ENCODE measurements at regions not wholly inside any gene's neighbourhood (a gene's known extent, or its start where the extent isn't known, plus 50 kb on each side); places are given as distances from the start of the nearest gene placed in this dataset.
"Not testable (repeated sequence)": the region's sequence is repeated elsewhere in the genome, so short reads cannot be mapped to it uniquely, and the experiment has no call there.

DNA sequence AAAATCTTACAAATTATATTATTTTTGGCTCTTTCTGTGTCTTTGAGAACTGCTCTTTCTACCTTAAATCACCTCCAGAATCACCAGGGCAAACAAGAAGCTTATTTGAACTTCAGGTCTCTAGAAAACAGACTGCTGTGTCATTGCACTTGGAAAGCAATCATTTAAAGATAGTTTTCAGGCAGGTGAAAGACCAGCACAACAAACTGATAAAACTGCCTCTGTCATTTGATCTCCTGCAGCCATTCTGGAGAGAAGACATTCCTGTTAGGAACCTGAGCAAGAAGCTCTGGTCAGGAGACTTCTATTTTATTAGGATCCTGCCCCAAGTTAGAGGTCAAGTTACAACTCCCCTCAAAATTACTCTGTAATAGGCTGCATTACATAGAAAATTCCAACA lies 50.7 kb upstream of the AP4E1 start:
- intact Hi-C loops (cut with DNase I), result no loop called here
- TF ChIP-seq, protein P1, sequence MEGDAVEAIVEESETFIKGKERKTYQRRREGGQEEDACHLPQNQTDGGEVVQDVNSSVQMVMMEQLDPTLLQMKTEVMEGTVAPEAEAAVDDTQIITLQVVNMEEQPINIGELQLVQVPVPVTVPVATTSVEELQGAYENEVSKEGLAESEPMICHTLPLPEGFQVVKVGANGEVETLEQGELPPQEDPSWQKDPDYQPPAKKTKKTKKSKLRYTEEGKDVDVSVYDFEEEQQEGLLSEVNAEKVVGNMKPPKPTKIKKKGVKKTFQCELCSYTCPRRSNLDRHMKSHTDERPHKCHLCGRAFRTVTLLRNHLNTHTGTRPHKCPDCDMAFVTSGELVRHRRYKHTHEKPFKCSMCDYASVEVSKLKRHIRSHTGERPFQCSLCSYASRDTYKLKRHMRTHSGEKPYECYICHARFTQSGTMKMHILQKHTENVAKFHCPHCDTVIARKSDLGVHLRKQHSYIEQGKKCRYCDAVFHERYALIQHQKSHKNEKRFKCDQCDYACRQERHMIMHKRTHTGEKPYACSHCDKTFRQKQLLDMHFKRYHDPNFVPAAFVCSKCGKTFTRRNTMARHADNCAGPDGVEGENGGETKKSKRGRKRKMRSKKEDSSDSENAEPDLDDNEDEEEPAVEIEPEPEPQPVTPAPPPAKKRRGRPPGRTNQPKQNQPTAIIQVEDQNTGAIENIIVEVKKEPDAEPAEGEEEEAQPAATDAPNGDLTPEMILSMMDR (IDR thresholded peaks at IDR 0.05), result no peak
- no peak for TF ChIP-seq POLR2AphosphoS5 (IDR thresholded peaks at IDR 0.05; ENCODE audit: insufficient read depth in 1 of 2, low read depth in 1 of 2)
- no peak for TF ChIP-seq POLR2A (IDR thresholded peaks at IDR 0.05)
- no peaks in the 10 kb centered on the region for H3K27me3 ChIP-seq
- H3K4me1 ChIP-seq, result peaks cover 14% of the 10 kb centered on the region
- no peak overlapping the region for H3K27ac ChIP-seq
- H3K36me3 ChIP-seq, result no peaks in the 10 kb centered on the region
- DNase-seq (ENCODE audit: extremely low spot score in 2 of 2), result no peak
- H3K4me3 ChIP-seq, result no peak overlapping the region
- H3K9me3 ChIP-seq, result no peaks in the 10 kb centered on the region

GRCh38 chr15:50854601-50855490 lies 53.6 kb upstream of the AP4E1 start:
- Histone ChIP-seq H3K4me1 (peaks cover 14% of the 10 kb centered on the region), H3K27me3 (no peaks in the 10 kb centered on the region), H3K27ac (no peak overlapping the region), H3K4me3 (no peak overlapping the region), H3K36me3 (no peaks in the 10 kb centered on the region), H3K9me3 (no peaks in the 10 kb centered on the region)
- TF ChIP-seq, protein P1 (IDR thresholded peaks at IDR 0.05), result no peak
- TF ChIP-seq POLR2AphosphoS5 (IDR thresholded peaks at IDR 0.05; ENCODE audit: insufficient read depth in 1 of 2, low read depth in 1 of 2), result peak in 1 of 2 donors; percentile 59
- TF ChIP-seq POLR2A (IDR thresholded peaks at IDR 0.05), result no peak
- DNase-seq (ENCODE audit: extremely low spot score in 2 of 2), result no peak
- intact Hi-C loops (cut with DNase I), result no loop called here

DNA sequence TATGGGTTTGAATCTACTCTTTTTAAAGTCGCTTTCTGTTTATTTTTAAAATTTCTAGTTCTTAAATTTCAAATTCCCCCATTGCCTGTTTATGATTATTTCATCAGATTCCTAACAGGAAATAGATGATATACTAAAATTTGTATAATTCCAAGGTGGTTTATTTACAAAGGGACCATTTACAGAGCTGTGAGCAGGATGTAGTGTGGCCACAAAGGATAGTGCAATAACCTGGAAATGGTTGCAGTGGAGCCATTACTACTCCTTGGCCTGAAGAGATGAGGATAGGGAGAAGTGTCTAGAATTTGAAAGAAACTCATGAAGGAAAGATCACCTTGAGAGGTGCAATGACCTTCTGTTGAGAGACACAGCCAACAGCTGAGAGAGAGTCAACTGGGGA lies 58.5 kb upstream of the AP4E1 start:
- Histone ChIP-seq H3K4me3 (no peak overlapping the region), H3K4me1 (no peaks in the 10 kb centered on the region), H3K9me3 (no peaks in the 10 kb centered on the region), H3K36me3 (no peaks in the 10 kb centered on the region), H3K27me3 (no peaks in the 10 kb centered on the region), H3K27ac (no peak overlapping the region)
- intact Hi-C loops (cut with DNase I), result no loop called here
- DNase-seq (ENCODE audit: extremely low spot score in 2 of 2), result no peak
- TF ChIP-seq POLR2A (IDR thresholded peaks at IDR 0.05) (no peak), POLR2AphosphoS5 (IDR thresholded peaks at IDR 0.05; ENCODE audit: insufficient read depth in 1 of 2, low read depth in 1 of 2) (no peak)
- TF ChIP-seq, protein P1 (IDR thresholded peaks at IDR 0.05), result no peak

- intact Hi-C loops (cut with DNase I), result no loop called here
- no peaks in the 10 kb centered on the region for H3K27me3 ChIP-seq
- no peaks in the 10 kb centered on the region for H3K9me3 ChIP-seq
- DNase-seq (ENCODE audit: extremely low spot score in 2 of 2), result no peak
- TF ChIP-seq POLR2A (IDR thresholded peaks at IDR 0.05) (no peak), POLR2AphosphoS5 (IDR thresholded peaks at IDR 0.05; ENCODE audit: insufficient read depth in 1 of 2, low read depth in 1 of 2) (no peak)
- TF ChIP-seq, protein P1 (IDR thresholded peaks at IDR 0.05), result no peak
- no peak overlapping the region for H3K27ac ChIP-seq
- no peak overlapping the region for H3K4me3 ChIP-seq
- no peaks in the 10 kb centered on the region for H3K36me3 ChIP-seq
- no peaks in the 10 kb centered on the region for H3K4me1 ChIP-seq
Measured at GRCh38 chr15:50848349-50848748, 60.1 kb upstream of the AP4E1 start.

GRCh38 chr15:50845181-50845580 lies 63.3 kb upstream of the AP4E1 start:
- H3K36me3 ChIP-seq; H3K9me3 ChIP-seq; DNase-seq (ENCODE audit: extremely low spot score in 2 of 2); intact Hi-C loops (cut with DNase I); H3K4me3 ChIP-seq; H3K27ac ChIP-seq; H3K27me3 ChIP-seq; H3K4me1 ChIP-seq: not testable (repeated sequence)
